OCI-LY1 (cell line): ENCODE measurements at regions not wholly inside any gene's neighbourhood (a gene's known extent, or its start where the extent isn't known, plus 50 kb on each side); places are given as distances from the start of the nearest gene placed in this dataset.
"Not testable (repeated sequence)": the region's sequence is repeated elsewhere in the genome, so short reads cannot be mapped to it uniquely, and the experiment has no call there.

Experiments
- H2AFZ ChIP-seq: fragments of 200-600 bp; sonication (generic), shearing (Covaris generic); 2 replicates; pipeline ENCODE4 v1.6.0; 2014; ENCODE audit warnings: antibody characterized with exemption, mild to moderate bottlenecking, low read length
- H3F3A ChIP-seq: fragments of 200-600 bp; sonication (generic), shearing (Covaris generic); 2 replicates; pipeline ENCODE4 v1.6.0; 2014; ENCODE audit warnings: mild to moderate bottlenecking, antibody characterized with exemption, low read length, moderate library complexity; ENCODE audit not compliant: insufficient read depth
- H3K27ac ChIP-seq: fragments of 200-600 bp; sonication (generic); 2 replicates; pipeline ENCODE4 v1.5.1; 2014; ENCODE audit warnings: low read length, mixed run types, mild to moderate bottlenecking, low read depth; ENCODE audit not compliant: poor library complexity, severe bottlenecking
- H3K27me3 ChIP-seq: fragments of 200-600 bp; sonication (generic); 2 replicates; pipeline ENCODE4 v1.6.0; 2014; ENCODE audit warnings: antibody characterized with exemption, mild to moderate bottlenecking, low read length, moderate library complexity; ENCODE audit not compliant: insufficient read depth
- H3K36me3 ChIP-seq: fragments of 200-600 bp; sonication (generic); 2 replicates; pipeline ENCODE4 v1.6.1; 2014; ENCODE audit warnings: mild to moderate bottlenecking, antibody characterized with exemption, low read length, moderate library complexity, mixed read lengths; ENCODE audit not compliant: insufficient read depth
- H3K4me1 ChIP-seq: fragments of 200-600 bp; sonication (generic); 2 replicates; pipeline ENCODE4 v1.5.1; 2014; ENCODE audit warnings: mild to moderate bottlenecking, low read length, moderate library complexity; ENCODE audit not compliant: insufficient read depth, severe bottlenecking
- H3K4me2 ChIP-seq: fragments of 200-600 bp; sonication (generic), shearing (Covaris generic); 2 replicates; pipeline ENCODE4 v1.6.1; 2014; ENCODE audit warnings: low read length
- H3K4me3 ChIP-seq: fragments of 200-600 bp; sonication (generic); 2 replicates; pipeline ENCODE4 v1.5.1; 2014; ENCODE audit warnings: low read length, low read depth, mild to moderate bottlenecking, mixed read lengths; ENCODE audit not compliant: poor library complexity, severe bottlenecking
- H3K79me2 ChIP-seq: fragments of 200-600 bp; shearing (Covaris generic); 2 replicates; pipeline ENCODE4 v1.6.1; 2016; ENCODE audit warnings: mixed run types, low read length, mixed read lengths; ENCODE audit not compliant: insufficient read depth
- H3K9ac ChIP-seq: fragments of 200-600 bp; sonication (generic), shearing (Covaris generic); 2 replicates; pipeline ENCODE4 v1.6.1; 2014; ENCODE audit warnings: mild to moderate bottlenecking, low read length, mixed read lengths
- H3K9me2 ChIP-seq: fragments of 200-600 bp; sonication (generic), shearing (Covaris generic); 2 replicates; pipeline ENCODE4 v1.6.1; 2014; ENCODE audit warnings: low read depth, mild to moderate bottlenecking, low read length, mixed read lengths
- H3K9me3 ChIP-seq: fragments of 200-600 bp; shearing (Covaris generic); 2 replicates; pipeline ENCODE4 v1.6.1; 2014; ENCODE audit warnings: low read length, mixed read lengths
- H4K20me1 ChIP-seq: fragments of 200-600 bp; sonication (generic), shearing (Covaris generic); 2 replicates; pipeline ENCODE4 v1.6.0; 2016; ENCODE audit warnings: mild to moderate bottlenecking, low read length; ENCODE audit not compliant: insufficient read depth
- EZH2 ChIP-seq: fragments of 200-600 bp; sonication (generic), shearing (Covaris generic); IDR thresholded peaks from 2 replicates; pipeline ENCODE4 v1.8.0; 2017; ENCODE audit warnings: borderline replicate concordance, mixed run types, mild to moderate bottlenecking, antibody characterized with exemption, low read length, moderate library complexity, mixed read lengths
- TF ChIP-seq, protein P1 (sequence below): fragments of 200-600 bp; sonication (generic), shearing (Covaris generic); IDR thresholded peaks from 2 replicates; pipeline ENCODE4 v1.5.1; 2017; ENCODE audit warnings: mild to moderate bottlenecking, antibody characterized with exemption, low read length, moderate library complexity, mixed read lengths

DNA sequence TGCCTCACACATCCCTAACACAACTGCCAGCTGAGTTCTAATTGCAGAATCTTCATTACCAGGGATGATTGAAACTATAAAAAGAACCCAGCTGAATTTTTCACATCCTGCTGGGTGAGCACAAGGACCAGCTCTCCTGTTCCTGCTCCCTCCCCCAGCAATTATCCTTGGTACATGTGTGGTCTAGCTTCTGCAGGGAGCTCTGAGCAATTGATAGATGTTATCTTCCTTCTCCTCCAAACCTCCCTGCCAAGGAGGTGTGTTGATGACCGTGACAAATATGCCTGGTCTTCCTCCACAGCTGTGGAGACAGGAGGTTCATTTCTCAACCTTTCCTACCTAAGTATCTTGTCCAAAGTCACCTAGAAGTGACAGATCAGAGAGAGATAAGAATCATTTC is 65.3 kb upstream of the MAN1A2 start:
- Histone ChIP-seq H3K4me3 (no peak overlapping the region), H2AFZ (no peak overlapping the region), H3K9ac (no peak overlapping the region), H3K9me2 (no peaks in the 10 kb centered on the region), H3K4me1 (no peaks in the 10 kb centered on the region), H3K4me2 (no peak overlapping the region), H3K79me2 (no peaks in the 10 kb centered on the region), H3F3A (no peaks in the 10 kb centered on the region), H3K27me3 (no peaks in the 10 kb centered on the region), H4K20me1 (no peaks in the 10 kb centered on the region), H3K36me3 (no peaks in the 10 kb centered on the region), H3K27ac (no peak overlapping the region), H3K9me3 (no peaks in the 10 kb centered on the region)
- TF ChIP-seq, protein P1, sequence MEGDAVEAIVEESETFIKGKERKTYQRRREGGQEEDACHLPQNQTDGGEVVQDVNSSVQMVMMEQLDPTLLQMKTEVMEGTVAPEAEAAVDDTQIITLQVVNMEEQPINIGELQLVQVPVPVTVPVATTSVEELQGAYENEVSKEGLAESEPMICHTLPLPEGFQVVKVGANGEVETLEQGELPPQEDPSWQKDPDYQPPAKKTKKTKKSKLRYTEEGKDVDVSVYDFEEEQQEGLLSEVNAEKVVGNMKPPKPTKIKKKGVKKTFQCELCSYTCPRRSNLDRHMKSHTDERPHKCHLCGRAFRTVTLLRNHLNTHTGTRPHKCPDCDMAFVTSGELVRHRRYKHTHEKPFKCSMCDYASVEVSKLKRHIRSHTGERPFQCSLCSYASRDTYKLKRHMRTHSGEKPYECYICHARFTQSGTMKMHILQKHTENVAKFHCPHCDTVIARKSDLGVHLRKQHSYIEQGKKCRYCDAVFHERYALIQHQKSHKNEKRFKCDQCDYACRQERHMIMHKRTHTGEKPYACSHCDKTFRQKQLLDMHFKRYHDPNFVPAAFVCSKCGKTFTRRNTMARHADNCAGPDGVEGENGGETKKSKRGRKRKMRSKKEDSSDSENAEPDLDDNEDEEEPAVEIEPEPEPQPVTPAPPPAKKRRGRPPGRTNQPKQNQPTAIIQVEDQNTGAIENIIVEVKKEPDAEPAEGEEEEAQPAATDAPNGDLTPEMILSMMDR: no peak
- no peak for TF ChIP-seq EZH2

DNA sequence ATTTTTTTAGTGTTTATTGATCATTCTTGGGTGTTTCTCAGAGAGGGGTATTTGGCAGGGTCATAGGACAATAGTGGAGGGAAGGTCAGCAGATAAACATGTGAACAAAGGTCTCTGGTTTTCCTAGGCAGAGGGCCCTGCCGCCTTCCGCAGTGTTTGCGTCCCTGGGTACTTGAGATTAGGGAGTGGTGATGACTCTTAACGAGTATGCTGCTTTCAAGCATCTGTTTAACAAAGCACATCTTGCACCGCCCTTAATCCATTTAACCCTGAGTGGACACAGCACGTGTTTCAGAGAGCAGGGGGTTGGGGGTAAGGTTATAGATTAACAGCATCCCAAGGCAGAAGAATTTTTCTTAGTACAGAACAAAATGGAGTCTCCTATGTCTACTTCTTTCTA is 67.1 kb upstream of the MAN1A2 start:
- H3K4me3 ChIP-seq, H4K20me1 ChIP-seq: not testable (repeated sequence)

DNA sequence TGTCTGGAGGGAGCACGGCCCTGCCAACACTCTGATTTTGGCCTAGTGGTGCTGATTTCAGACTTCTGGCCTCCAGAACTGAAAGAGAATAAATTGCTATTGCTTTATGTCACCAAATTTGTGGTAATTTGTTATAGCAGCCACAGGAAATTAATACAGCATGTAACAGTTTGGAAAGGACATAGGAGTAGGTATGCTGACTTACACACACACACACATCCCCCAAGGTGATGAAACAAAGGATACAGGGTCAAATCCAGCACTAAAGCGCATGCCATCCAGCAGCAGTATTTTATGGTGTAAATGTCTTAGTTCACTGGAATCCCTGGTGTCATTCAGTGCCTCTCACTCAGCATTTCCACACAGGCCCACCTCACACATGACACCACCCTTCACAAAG is 72.2 kb upstream of the MAN1A2 start:
- no peaks in the 10 kb centered on the region for H3K9me3 ChIP-seq
- TF ChIP-seq EZH2: no peak
- TF ChIP-seq, protein P1: no peak
- H3K4me1 ChIP-seq: no peaks in the 10 kb centered on the region
- H3K4me2 ChIP-seq: no peak overlapping the region
- H4K20me1 ChIP-seq: no peaks in the 10 kb centered on the region
- H3K9me2 ChIP-seq: no peaks in the 10 kb centered on the region
- no peaks in the 10 kb centered on the region for H3K79me2 ChIP-seq
- no peak overlapping the region for H3K9ac ChIP-seq
- H3K4me3 ChIP-seq: no peak overlapping the region
- H3F3A ChIP-seq: no peaks in the 10 kb centered on the region
- no peak overlapping the region for H2AFZ ChIP-seq
- no peaks in the 10 kb centered on the region for H3K36me3 ChIP-seq
- H3K27ac ChIP-seq: no peak overlapping the region
- no peaks in the 10 kb centered on the region for H3K27me3 ChIP-seq

More for the DNA sequence above, 67.1 kb upstream of the MAN1A2 start:
- not testable (repeated sequence) for H3K4me1 ChIP-seq, H3K36me3 ChIP-seq, H3K9me2 ChIP-seq, H3K27ac ChIP-seq, H3K4me2 ChIP-seq, H3F3A ChIP-seq, H3K79me2 ChIP-seq, H3K27me3 ChIP-seq, H2AFZ ChIP-seq, H3K9me3 ChIP-seq, H3K9ac ChIP-seq

DNA sequence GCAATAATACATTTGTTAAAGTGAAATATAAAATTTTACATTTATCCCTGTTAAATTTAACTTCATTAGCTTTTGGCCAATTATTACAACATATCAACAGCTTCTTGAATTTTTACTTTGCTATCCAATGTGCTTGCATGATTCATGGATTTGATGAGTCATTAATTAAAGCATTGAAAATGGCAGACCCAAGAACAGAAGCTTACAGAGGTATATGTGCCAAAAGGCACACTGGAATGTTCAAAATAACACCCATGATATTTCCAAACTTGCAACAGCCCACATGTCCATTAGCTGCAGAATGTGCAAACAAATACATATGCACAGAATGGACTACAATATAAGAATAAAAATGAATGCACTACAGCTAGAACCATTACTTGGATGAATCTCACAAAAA is 76.4 kb upstream of the MAN1A2 start:
- H3F3A ChIP-seq: no peaks in the 10 kb centered on the region
- TF ChIP-seq, protein P1: no peak
- TF ChIP-seq EZH2: no peak
- no peaks in the 10 kb centered on the region for H3K27me3 ChIP-seq
- H3K9ac ChIP-seq: no peak overlapping the region
- no peak overlapping the region for H2AFZ ChIP-seq
- H3K36me3 ChIP-seq: no peaks in the 10 kb centered on the region
- H3K4me1 ChIP-seq: no peaks in the 10 kb centered on the region
- no peak overlapping the region for H3K4me2 ChIP-seq
- H3K9me2 ChIP-seq: no peaks in the 10 kb centered on the region
- no peaks in the 10 kb centered on the region for H3K79me2 ChIP-seq
- H3K9me3 ChIP-seq: no peaks in the 10 kb centered on the region
- H3K4me3 ChIP-seq: no peak overlapping the region
- H4K20me1 ChIP-seq: no peaks in the 10 kb centered on the region
- H3K27ac ChIP-seq: no peak overlapping the region
